ENCODE measurements at regions not wholly inside any gene's neighbourhood (a gene's known extent, or its start where the extent isn't known, plus 50 kb on each side); places are given as distances from the start of the nearest gene placed in this dataset.

DNA sequence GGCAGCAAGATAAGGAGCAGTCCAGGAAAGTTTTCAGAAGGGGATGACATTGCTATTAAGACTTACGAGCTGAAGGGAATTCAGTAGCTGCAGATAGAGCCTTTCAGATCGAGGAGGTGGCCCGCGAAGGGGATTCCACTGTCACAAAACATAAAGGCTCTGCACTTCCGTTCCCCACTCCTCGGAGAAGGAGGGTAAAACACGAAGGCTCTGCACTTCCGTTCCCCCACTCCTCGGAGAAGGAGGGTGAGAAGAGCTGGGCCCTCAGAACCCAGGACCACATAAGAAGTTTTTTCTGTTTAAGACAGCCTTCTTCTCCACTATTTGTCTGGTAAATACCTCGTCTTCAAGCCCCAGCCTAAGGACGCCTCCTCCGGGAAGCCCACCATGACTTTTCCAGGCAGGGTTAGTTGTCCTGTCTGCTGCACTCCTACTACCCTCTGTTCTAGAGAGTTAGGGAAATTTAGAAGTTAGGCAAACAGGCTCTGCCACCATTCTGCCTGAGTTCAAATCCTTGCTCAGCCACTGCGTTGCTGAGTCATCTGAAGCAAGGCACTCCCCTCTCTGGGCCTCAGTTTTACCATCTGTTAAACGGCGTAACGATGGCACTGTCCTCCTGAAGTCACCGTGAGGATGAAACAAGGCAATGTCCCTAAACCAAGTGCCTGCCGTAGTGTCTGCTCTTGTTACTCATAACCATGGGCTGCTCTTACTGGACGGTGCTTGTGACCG lies 134.1 kb upstream of the HES1 start:
- TF ChIP-seq YY1 (IDR thresholded peaks at IDR 0.05; ENCODE audit: low read depth, low read length), result no peak
- TF ChIP-seq, protein P1, sequence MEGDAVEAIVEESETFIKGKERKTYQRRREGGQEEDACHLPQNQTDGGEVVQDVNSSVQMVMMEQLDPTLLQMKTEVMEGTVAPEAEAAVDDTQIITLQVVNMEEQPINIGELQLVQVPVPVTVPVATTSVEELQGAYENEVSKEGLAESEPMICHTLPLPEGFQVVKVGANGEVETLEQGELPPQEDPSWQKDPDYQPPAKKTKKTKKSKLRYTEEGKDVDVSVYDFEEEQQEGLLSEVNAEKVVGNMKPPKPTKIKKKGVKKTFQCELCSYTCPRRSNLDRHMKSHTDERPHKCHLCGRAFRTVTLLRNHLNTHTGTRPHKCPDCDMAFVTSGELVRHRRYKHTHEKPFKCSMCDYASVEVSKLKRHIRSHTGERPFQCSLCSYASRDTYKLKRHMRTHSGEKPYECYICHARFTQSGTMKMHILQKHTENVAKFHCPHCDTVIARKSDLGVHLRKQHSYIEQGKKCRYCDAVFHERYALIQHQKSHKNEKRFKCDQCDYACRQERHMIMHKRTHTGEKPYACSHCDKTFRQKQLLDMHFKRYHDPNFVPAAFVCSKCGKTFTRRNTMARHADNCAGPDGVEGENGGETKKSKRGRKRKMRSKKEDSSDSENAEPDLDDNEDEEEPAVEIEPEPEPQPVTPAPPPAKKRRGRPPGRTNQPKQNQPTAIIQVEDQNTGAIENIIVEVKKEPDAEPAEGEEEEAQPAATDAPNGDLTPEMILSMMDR (IDR thresholded peaks at IDR 0.05; ENCODE audit: control extremely low read depth in 1 of 3, insufficient read depth in 1 of 3, low read depth in 1 of 3, low read length in 3 of 3), result no peak
- no peak for TF ChIP-seq HDAC2 (IDR thresholded peaks at IDR 0.05; ENCODE audit: borderline replicate concordance in 1 of 2, low read depth in 2 of 2, low read length in 2 of 2)
- no peak for TF ChIP-seq CHD2 (IDR thresholded peaks at IDR 0.05; ENCODE audit: low read length)
- TF ChIP-seq, protein P2, sequence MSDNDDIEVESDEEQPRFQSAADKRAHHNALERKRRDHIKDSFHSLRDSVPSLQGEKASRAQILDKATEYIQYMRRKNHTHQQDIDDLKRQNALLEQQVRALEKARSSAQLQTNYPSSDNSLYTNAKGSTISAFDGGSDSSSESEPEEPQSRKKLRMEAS (IDR thresholded peaks at IDR 0.05), result no peak
- no peak for TF ChIP-seq CEBPB (IDR thresholded peaks at IDR 0.05; ENCODE audit: low read depth, low read length)
- no peak for TF ChIP-seq JUN (IDR thresholded peaks at IDR 0.05; ENCODE audit: low read depth, low read length)
- no peak for TF ChIP-seq SIX5 (IDR thresholded peaks at IDR 0.05; ENCODE audit: low read depth, low read length)
- no peak for TF ChIP-seq EZH2 (IDR thresholded peaks at IDR 0.05; ENCODE audit: low read depth, low read length, severe bottlenecking)
- TF ChIP-seq TEAD4 (IDR thresholded peaks at IDR 0.05; ENCODE audit: low read depth, low read length), result no peak
- TF ChIP-seq KDM5A (IDR thresholded peaks at IDR 0.05; ENCODE audit: low read length), result no peak

Measured in H1 (cell line).